ENCODE measurements at regions not wholly inside any gene's neighbourhood (a gene's known extent, or its start where the extent isn't known, plus 50 kb on each side); places are given as distances from the start of the nearest gene placed in this dataset.
"Not testable (repeated sequence)": the region's sequence is repeated elsewhere in the genome, so short reads cannot be mapped to it uniquely, and the experiment has no call there.

DNA sequence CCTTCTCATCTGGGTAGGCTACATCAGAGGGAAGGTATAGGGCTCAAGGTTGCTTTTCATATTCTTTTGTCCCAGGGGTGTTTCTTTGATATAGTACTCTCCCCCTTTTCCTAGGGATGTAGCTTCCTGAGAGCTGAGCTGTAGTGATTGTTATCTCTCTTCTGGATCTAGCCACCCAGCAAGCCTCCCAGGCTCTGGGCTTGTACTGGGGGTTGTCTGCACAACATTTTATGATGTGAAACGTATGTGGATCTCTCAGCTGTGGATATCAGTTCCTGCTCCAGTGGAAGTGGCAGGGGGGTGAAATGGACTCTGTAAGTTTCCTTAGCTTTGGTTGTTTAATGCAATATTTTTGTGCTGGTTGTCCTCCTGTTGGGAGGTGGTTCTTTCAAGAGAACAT lies 437.3 kb upstream of the SYNCRIP start:
- TF ChIP-seq, protein P1, sequence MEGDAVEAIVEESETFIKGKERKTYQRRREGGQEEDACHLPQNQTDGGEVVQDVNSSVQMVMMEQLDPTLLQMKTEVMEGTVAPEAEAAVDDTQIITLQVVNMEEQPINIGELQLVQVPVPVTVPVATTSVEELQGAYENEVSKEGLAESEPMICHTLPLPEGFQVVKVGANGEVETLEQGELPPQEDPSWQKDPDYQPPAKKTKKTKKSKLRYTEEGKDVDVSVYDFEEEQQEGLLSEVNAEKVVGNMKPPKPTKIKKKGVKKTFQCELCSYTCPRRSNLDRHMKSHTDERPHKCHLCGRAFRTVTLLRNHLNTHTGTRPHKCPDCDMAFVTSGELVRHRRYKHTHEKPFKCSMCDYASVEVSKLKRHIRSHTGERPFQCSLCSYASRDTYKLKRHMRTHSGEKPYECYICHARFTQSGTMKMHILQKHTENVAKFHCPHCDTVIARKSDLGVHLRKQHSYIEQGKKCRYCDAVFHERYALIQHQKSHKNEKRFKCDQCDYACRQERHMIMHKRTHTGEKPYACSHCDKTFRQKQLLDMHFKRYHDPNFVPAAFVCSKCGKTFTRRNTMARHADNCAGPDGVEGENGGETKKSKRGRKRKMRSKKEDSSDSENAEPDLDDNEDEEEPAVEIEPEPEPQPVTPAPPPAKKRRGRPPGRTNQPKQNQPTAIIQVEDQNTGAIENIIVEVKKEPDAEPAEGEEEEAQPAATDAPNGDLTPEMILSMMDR (IDR thresholded peaks at IDR 0.05; ENCODE audit: insufficient read depth, low read length, severe bottlenecking) = no peak
- H3K4me3 ChIP-seq (ENCODE audit: low read depth, low read length) = no peak overlapping the region
- no peaks in the 10 kb centered on the region for H3K36me3 ChIP-seq (ENCODE audit: control insufficient read depth, insufficient read depth, low read length)
- FAIRE-seq (no peak), DNase-seq (ENCODE audit: low read depth) (no peak)
- H3K27me3 ChIP-seq (ENCODE audit: control insufficient read depth, insufficient read depth, low read length) = no peaks in the 10 kb centered on the region

DNA sequence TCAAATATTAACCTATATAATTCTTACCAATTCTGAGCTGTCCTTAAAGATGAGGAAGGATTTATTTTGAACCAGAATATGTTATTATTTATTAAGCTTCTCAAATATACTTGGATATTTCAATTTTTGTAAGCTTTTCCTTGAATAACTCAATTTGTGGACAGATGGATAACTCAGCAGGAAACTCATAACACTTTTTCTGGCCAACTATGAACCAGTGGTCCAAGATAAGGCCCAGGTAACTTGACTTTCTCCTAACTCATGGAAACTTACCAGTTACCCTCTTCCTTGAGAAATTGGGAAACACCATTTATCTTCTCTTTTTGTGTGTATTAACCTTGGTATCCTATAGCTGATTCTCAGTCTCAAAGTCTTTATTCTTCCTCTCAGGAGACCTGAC lies 427.5 kb upstream of the SYNCRIP start:
- TF ChIP-seq, protein P1 (IDR thresholded peaks at IDR 0.05; ENCODE audit: insufficient read depth, low read length, severe bottlenecking) = no peak
- Histone ChIP-seq H3K4me3 (ENCODE audit: low read depth, low read length) (no peak overlapping the region), H3K27me3 (ENCODE audit: control insufficient read depth, insufficient read depth, low read length) (no peaks in the 10 kb centered on the region), H3K36me3 (ENCODE audit: control insufficient read depth, insufficient read depth, low read length) (no peaks in the 10 kb centered on the region)
- DNase-seq (ENCODE audit: low read depth) (no peak), FAIRE-seq (no peak)

DNA sequence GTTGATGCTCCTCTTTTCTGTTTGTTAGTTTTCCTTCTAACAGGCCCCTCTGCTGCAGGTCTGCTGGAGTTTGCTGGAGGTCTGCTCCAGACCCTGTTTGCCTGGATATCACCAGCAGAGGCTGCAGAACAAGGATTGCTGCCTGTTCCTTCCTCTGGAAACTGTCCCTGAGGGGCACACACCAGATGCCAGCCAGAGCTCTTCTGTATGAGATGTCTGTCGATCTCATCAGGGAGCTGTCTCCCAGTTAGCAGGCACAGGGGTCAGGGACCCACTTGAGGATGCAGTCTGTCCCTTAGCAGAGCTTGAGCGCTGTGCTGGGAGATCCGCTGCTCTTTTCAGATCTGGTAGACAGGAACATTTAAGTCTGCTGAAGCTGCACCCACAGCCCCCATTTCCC lies 422.3 kb upstream of the SYNCRIP start:
- H3K27me3 ChIP-seq (ENCODE audit: control insufficient read depth, insufficient read depth, low read length); H3K36me3 ChIP-seq (ENCODE audit: control insufficient read depth, insufficient read depth, low read length); DNase-seq (ENCODE audit: low read depth); FAIRE-seq; H3K4me3 ChIP-seq (ENCODE audit: low read depth, low read length): not testable (repeated sequence)

DNA sequence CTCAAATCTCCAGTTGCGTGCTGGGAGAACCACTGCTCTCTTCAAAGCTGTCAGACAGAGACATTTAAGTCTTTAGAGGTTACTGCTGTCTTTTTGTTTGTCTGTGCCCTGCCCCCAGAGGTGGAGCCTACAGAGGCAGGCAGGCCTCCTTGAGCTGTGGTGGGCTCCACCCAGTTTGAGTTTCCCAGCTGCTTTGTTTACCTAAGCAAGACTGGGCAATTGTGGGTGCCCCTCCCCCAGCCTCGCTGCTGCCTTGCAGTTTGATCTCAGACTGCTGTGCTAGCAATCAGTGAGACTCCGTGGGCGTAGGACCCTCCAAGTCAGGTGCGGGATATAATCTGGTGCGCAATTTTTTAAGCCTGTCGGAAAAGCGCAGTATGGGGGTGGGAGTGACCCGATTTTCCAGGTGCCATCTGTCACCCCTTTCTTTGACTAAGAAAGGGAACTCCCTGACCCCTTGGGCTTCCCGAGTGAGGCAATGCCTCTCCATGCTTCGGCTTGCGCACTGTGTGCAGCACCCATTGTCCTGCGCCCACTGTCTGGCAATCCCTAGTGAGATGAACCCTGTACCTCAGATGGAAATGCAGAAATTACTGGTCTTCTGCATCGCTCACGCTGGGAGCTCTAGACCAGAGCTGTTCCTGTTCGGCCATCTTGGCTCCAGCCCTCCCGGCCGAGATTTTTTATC lies 414.8 kb upstream of the SYNCRIP start:
- not testable (repeated sequence) for DNase-seq (ENCODE audit: low read depth); H3K4me3 ChIP-seq (ENCODE audit: low read depth, low read length); FAIRE-seq; H3K36me3 ChIP-seq (ENCODE audit: control insufficient read depth, insufficient read depth, low read length); H3K27me3 ChIP-seq (ENCODE audit: control insufficient read depth, insufficient read depth, low read length)

DNA sequence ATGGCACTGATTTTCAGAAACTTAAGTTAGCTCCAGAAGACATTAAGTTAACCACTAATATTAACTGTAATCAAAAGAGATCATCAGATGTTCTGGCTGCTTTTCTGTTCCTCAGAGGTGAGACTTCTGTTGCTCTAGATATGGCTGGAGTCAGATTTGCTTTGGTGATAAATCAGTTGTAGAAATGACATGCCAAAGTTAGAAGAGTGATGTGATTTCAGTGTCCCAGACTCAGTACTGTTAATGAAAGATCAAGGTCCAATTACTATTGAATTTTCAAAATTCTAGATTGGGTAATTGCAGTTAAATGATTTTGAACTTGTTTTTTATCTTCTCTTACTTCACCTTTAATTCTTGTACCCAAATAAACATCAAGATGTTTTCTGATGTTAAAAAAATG lies 402.4 kb upstream of the SYNCRIP start:
- TF ChIP-seq, protein P1 (IDR thresholded peaks at IDR 0.05; ENCODE audit: insufficient read depth, low read length, severe bottlenecking) = no peak
- FAIRE-seq = no peak

DNA sequence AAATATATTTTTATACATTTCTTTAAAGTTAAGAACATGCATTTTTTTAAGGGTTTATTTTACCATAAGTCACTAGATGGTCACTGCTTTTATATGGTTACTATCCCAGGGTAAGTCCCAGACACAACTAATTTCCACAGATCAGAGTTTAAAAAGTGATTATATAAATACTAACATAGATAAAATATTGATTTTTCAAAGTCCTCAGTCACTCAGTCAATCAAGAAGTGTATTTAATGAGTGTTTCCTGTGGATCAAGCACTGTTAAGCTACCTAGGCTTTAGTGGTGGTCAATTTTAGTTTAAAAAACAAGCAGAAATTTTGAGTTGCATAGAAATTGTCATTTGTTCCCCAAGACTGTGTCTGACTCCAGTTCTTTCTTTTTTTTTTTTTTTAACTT lies 399.5 kb upstream of the SYNCRIP start:
- TF ChIP-seq, protein P1 (IDR thresholded peaks at IDR 0.05; ENCODE audit: insufficient read depth, low read length, severe bottlenecking) = no peak
- FAIRE-seq = no peak
- Histone ChIP-seq H3K4me3 (ENCODE audit: low read depth, low read length) (no peak overlapping the region), H3K27me3 (ENCODE audit: control insufficient read depth, insufficient read depth, low read length) (no peaks in the 10 kb centered on the region), H3K36me3 (ENCODE audit: control insufficient read depth, insufficient read depth, low read length) (no peaks in the 10 kb centered on the region)
- no peak for DNase-seq (ENCODE audit: low read depth)

More for the DNA sequence above, 402.4 kb upstream of the SYNCRIP start:
- no peak overlapping the region for H3K4me3 ChIP-seq (ENCODE audit: low read depth, low read length)
- no peaks in the 10 kb centered on the region for H3K36me3 ChIP-seq (ENCODE audit: control insufficient read depth, insufficient read depth, low read length)
- H3K27me3 ChIP-seq (ENCODE audit: control insufficient read depth, insufficient read depth, low read length) = no peaks in the 10 kb centered on the region
- no peak for DNase-seq (ENCODE audit: low read depth)

DNA sequence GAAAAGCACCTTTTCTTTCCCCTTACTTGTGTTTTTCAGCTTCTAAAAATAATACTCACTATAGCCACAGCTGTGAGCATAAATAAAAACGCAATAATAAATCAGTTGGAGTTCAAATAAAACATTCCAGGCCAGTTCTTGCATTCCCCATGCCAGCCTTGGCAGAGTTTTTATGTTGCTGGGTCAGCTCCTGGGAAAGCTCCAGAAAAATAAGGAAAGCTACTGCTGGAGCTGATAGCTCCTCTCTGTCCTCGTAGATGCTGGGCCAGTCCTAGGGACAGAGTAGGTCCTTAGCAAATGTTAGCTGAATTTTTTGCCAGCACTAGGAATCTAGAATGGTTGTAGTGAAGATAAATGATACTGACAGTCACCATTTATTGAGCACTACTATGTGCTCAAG lies 389.0 kb upstream of the SYNCRIP start:
- H3K36me3 ChIP-seq (ENCODE audit: control insufficient read depth, insufficient read depth, low read length) = no peaks in the 10 kb centered on the region
- H3K4me3 ChIP-seq (ENCODE audit: low read depth, low read length) = no peak overlapping the region
- TF ChIP-seq, protein P1 (IDR thresholded peaks at IDR 0.05; ENCODE audit: insufficient read depth, low read length, severe bottlenecking) = no peak
- DNase-seq (ENCODE audit: low read depth) (no peak), FAIRE-seq (no peak)
- H3K27me3 ChIP-seq (ENCODE audit: control insufficient read depth, insufficient read depth, low read length) = no peaks in the 10 kb centered on the region
